Activated T-cell treated with anti-CD3 and anti-CD28 coated beads, Interleukin-2, amount 50 U/mL, for 4 hours (primary cell): ENCODE measurements at regions not wholly inside any gene's neighbourhood (a gene's known extent, or its start where the extent isn't known, plus 50 kb on each side); places are given as distances from the start of the nearest gene placed in this dataset.

ENCODE experiments used
- ATAC-seq, 2 donors: fragments of 200-7000 bp; cut with Tn5 transposase; one replicate each; pipeline ENCODE4 v1.10.0; 2021
- DNase-seq: peaks from one replicate; pipeline ENCODE4 v3.0.0-alpha.2; 2020
- H3K27me3 Mint-ChIP-seq: one replicate; pipeline ENCODE4 v1.8.0; 2021; ENCODE audit warnings: low read depth, mixed read lengths
- H3K36me3 Mint-ChIP-seq: one replicate; pipeline ENCODE4 v1.8.0; 2022; ENCODE audit warnings: mixed read lengths; ENCODE audit not compliant: insufficient read depth
- H3K4me1 Mint-ChIP-seq: one replicate; pipeline ENCODE4 v1.8.0; 2021; ENCODE audit warnings: low read depth, mixed read lengths
- H3K4me3 Mint-ChIP-seq: one replicate; pipeline ENCODE4 v1.8.0; 2021; ENCODE audit warnings: mild to moderate bottlenecking, moderate library complexity, mixed read lengths
- H3K9me3 Mint-ChIP-seq: one replicate; pipeline ENCODE4 v1.8.0; 2021; ENCODE audit warnings: mixed read lengths

GRCh38 chr7:145584401-145584800 lies 532.2 kb upstream of the CNTNAP2 start:
- no peaks in the 10 kb centered on the region for H3K4me1 Mint-ChIP-seq
- DNase-seq (no peak), ATAC-seq (no peak)
- no peaks in the 10 kb centered on the region for H3K27me3 Mint-ChIP-seq
- peaks cover 5% of the 10 kb centered on the region for H3K9me3 Mint-ChIP-seq
- no peaks in the 10 kb centered on the region for H3K36me3 Mint-ChIP-seq
- no peak overlapping the region for H3K4me3 Mint-ChIP-seq

GRCh38 chr7:145582742-145583303 lies 533.8 kb upstream of the CNTNAP2 start:
- peaks cover 9% of the 10 kb centered on the region for H3K9me3 Mint-ChIP-seq
- no peaks in the 10 kb centered on the region for H3K36me3 Mint-ChIP-seq
- no peaks in the 10 kb centered on the region for H3K27me3 Mint-ChIP-seq
- no peak overlapping the region for H3K4me3 Mint-ChIP-seq
- H3K4me1 Mint-ChIP-seq = no peaks in the 10 kb centered on the region
- ATAC-seq (no peak), DNase-seq (no peak)

GRCh38 chr7:145557805-145558204 lies 558.8 kb upstream of the CNTNAP2 start:
- Mint-ChIP-seq H3K4me1 (no peaks in the 10 kb centered on the region), H3K9me3 (no peaks in the 10 kb centered on the region), H3K27me3 (no peaks in the 10 kb centered on the region), H3K4me3 (no peak overlapping the region), H3K36me3 (no peaks in the 10 kb centered on the region)
- no peak for DNase-seq
- ATAC-seq = no peak

GRCh38 chr7:145543242-145543641 lies 573.4 kb upstream of the CNTNAP2 start:
- no peak for DNase-seq
- H3K27me3 Mint-ChIP-seq = no peaks in the 10 kb centered on the region
- H3K36me3 Mint-ChIP-seq = no peaks in the 10 kb centered on the region
- no peak for ATAC-seq
- H3K9me3 Mint-ChIP-seq = peaks cover 7% of the 10 kb centered on the region
- H3K4me1 Mint-ChIP-seq = no peaks in the 10 kb centered on the region
- H3K4me3 Mint-ChIP-seq = no peak overlapping the region

- H3K9me3 Mint-ChIP-seq = peaks cover 4% of the 10 kb centered on the region
Measured at GRCh38 chr7:145539910-145540309, 576.7 kb upstream of the CNTNAP2 start.

GRCh38 chr7:145534301-145534700 lies 582.3 kb upstream of the CNTNAP2 start:
- Mint-ChIP-seq H3K27me3 (no peaks in the 10 kb centered on the region), H3K4me1 (no peaks in the 10 kb centered on the region), H3K9me3 (no peaks in the 10 kb centered on the region), H3K4me3 (no peak overlapping the region), H3K36me3 (no peaks in the 10 kb centered on the region)
- no peak for ATAC-seq
- DNase-seq = no peak

More at GRCh38 chr7:145539910-145540309, 576.7 kb upstream of the CNTNAP2 start:
- no peaks in the 10 kb centered on the region for H3K27me3 Mint-ChIP-seq
- DNase-seq (no peak), ATAC-seq (no peak)
- no peaks in the 10 kb centered on the region for H3K4me1 Mint-ChIP-seq
- no peak overlapping the region for H3K4me3 Mint-ChIP-seq
- H3K36me3 Mint-ChIP-seq = no peaks in the 10 kb centered on the region

- no peaks in the 10 kb centered on the region for H3K27me3 Mint-ChIP-seq
- no peak for DNase-seq
- H3K9me3 Mint-ChIP-seq = no peaks in the 10 kb centered on the region
- ATAC-seq = no peak
- no peaks in the 10 kb centered on the region for H3K36me3 Mint-ChIP-seq
- no peaks in the 10 kb centered on the region for H3K4me1 Mint-ChIP-seq
- no peak overlapping the region for H3K4me3 Mint-ChIP-seq
Measured at GRCh38 chr7:145520284-145520683, 596.3 kb upstream of the CNTNAP2 start.

GRCh38 chr7:145511004-145511403 lies 605.6 kb upstream of the CNTNAP2 start:
- Mint-ChIP-seq H3K27me3 (no peaks in the 10 kb centered on the region), H3K4me3 (no peak overlapping the region), H3K36me3 (no peaks in the 10 kb centered on the region), H3K9me3 (peaks cover 3% of the 10 kb centered on the region), H3K4me1 (no peaks in the 10 kb centered on the region)
- ATAC-seq (no peak), DNase-seq (no peak)

- no peak for ATAC-seq
- no peak for DNase-seq
- Mint-ChIP-seq H3K4me3 (no peak overlapping the region), H3K27me3 (no peaks in the 10 kb centered on the region), H3K9me3 (peaks cover 8% of the 10 kb centered on the region), H3K4me1 (no peaks in the 10 kb centered on the region), H3K36me3 (no peaks in the 10 kb centered on the region)
Measured at GRCh38 chr7:145497911-145498525, 618.6 kb upstream of the CNTNAP2 start.

- H3K27me3 Mint-ChIP-seq = no peaks in the 10 kb centered on the region
- DNase-seq (no peak), ATAC-seq (no peak)
- no peak overlapping the region for H3K4me3 Mint-ChIP-seq
- H3K36me3 Mint-ChIP-seq = no peaks in the 10 kb centered on the region
- no peaks in the 10 kb centered on the region for H3K4me1 Mint-ChIP-seq
- H3K9me3 Mint-ChIP-seq = peaks cover 19% of the 10 kb centered on the region
Measured at GRCh38 chr7:145490356-145490755, 626.2 kb upstream of the CNTNAP2 start.

GRCh38 chr7:145489609-145490008 lies 627.0 kb upstream of the CNTNAP2 start:
- Mint-ChIP-seq H3K9me3 (peaks cover 19% of the 10 kb centered on the region), H3K27me3 (no peaks in the 10 kb centered on the region), H3K36me3 (no peaks in the 10 kb centered on the region), H3K4me3 (no peak overlapping the region), H3K4me1 (no peaks in the 10 kb centered on the region)
- no peak for DNase-seq
- no peak for ATAC-seq

- H3K4me3 Mint-ChIP-seq = no peak overlapping the region
- H3K27me3 Mint-ChIP-seq = no peaks in the 10 kb centered on the region
- H3K9me3 Mint-ChIP-seq = peaks cover 16% of the 10 kb centered on the region
- ATAC-seq = no peak
- DNase-seq = no peak
- H3K36me3 Mint-ChIP-seq = no peaks in the 10 kb centered on the region
- H3K4me1 Mint-ChIP-seq = no peaks in the 10 kb centered on the region
Measured at GRCh38 chr7:145488816-145489215, 627.8 kb upstream of the CNTNAP2 start.

- H3K4me3 Mint-ChIP-seq = no peak overlapping the region
- H3K36me3 Mint-ChIP-seq = no peaks in the 10 kb centered on the region
- no peak for ATAC-seq
- no peaks in the 10 kb centered on the region for H3K4me1 Mint-ChIP-seq
- H3K27me3 Mint-ChIP-seq = no peaks in the 10 kb centered on the region
- DNase-seq = no peak
- peaks cover 5% of the 10 kb centered on the region for H3K9me3 Mint-ChIP-seq
Measured at GRCh38 chr7:145481985-145482384, 634.6 kb upstream of the CNTNAP2 start.

GRCh38 chr7:145478541-145478940 lies 638.1 kb upstream of the CNTNAP2 start:
- Mint-ChIP-seq H3K4me3 (no peak overlapping the region), H3K36me3 (no peaks in the 10 kb centered on the region), H3K27me3 (no peaks in the 10 kb centered on the region), H3K9me3 (peaks cover 5% of the 10 kb centered on the region), H3K4me1 (no peaks in the 10 kb centered on the region)
- ATAC-seq (no peak), DNase-seq (no peak)

- no peak overlapping the region for H3K4me3 Mint-ChIP-seq
- H3K9me3 Mint-ChIP-seq = peaks cover 4% of the 10 kb centered on the region
- ATAC-seq (no peak), DNase-seq (no peak)
- no peaks in the 10 kb centered on the region for H3K27me3 Mint-ChIP-seq
- no peaks in the 10 kb centered on the region for H3K4me1 Mint-ChIP-seq
- no peaks in the 10 kb centered on the region for H3K36me3 Mint-ChIP-seq
Measured at GRCh38 chr7:145474009-145474686, 638.3 kb upstream of the TPK1 start.
